GM12873 (cell line): ENCODE measurements at regions not wholly inside any gene's neighbourhood (a gene's known extent, or its start where the extent isn't known, plus 50 kb on each side); places are given as distances from the start of the nearest gene placed in this dataset.

Experiments
- CTCF ChIP-seq: IDR thresholded peaks from 2 replicates; pipeline ENCODE4 v1.5.1; 2012; ENCODE audit warnings: low read depth, mild to moderate bottlenecking, moderate library complexity, low read length, control low read depth; ENCODE audit not compliant: insufficient read depth; ENCODE audit errors: missing control alignments

GRCh38 chr17:14579716-14580115 is 278.8 kb downstream of the HS3ST3B1 start:
- no peak for TF ChIP-seq CTCF

GRCh38 chr17:14575471-14575953 is 274.6 kb downstream of the HS3ST3B1 start:
- TF ChIP-seq CTCF, result no peak

- no peak for TF ChIP-seq CTCF
Measured at GRCh38 chr17:14559264-14560119, 258.6 kb downstream of the HS3ST3B1 start.

- TF ChIP-seq CTCF, result no peak
Measured at GRCh38 chr17:14557480-14557879, 256.6 kb downstream of the HS3ST3B1 start.

- no peak for TF ChIP-seq CTCF
Measured at GRCh38 chr17:14553847-14554246, 253.0 kb downstream of the HS3ST3B1 start.

GRCh38 chr17:14552306-14552705 is 251.4 kb downstream of the HS3ST3B1 start:
- no peak for TF ChIP-seq CTCF

GRCh38 chr17:14547556-14547955 is 246.7 kb downstream of the HS3ST3B1 start:
- TF ChIP-seq CTCF, result no peak
